MCF 10A (cell line): ENCODE measurements at regions not wholly inside any gene's neighbourhood (a gene's known extent, or its start where the extent isn't known, plus 50 kb on each side); places are given as distances from the start of the nearest gene placed in this dataset.

ENCODE experiments used
- BruUV-seq: library from RNA; stranded (reverse); fragments of 400-500 nt; replicated peaks from 2 replicates; lab custom pipeline; 2021; lab: Mats Ljungman, UMichigan
- CTCF ChIA-PET: fragments of 300-600 bp; sonication (Branson Sonifier 250); formaldehyde crosslinking; extraction: SDS; loops from one replicate; lab custom pipeline; 2021; ENCODE audit warnings: antibody characterized with exemption, inconsistent platforms; lab: Yijun Ruan, JAX
- POLR2A ChIA-PET: fragments of 300-600, 350-650 bp; sonication (Branson Sonifier 250); formaldehyde crosslinking; extraction: SDS; loops from one replicate; lab custom pipeline; 2020; ENCODE audit warnings: antibody characterized with exemption, inconsistent platforms; lab: Yijun Ruan, JAX
- DNase-seq: peaks from one replicate; pipeline ENCODE4 v3.0.0-alpha.2; 2018; ENCODE audit not compliant: unreplicated experiment
- H3K27ac Mint-ChIP-seq: one replicate; pipeline ENCODE4 v1.8.0; 2022; ENCODE audit warnings: mild to moderate bottlenecking, low read depth, mixed read lengths; ENCODE audit not compliant: unreplicated experiment
- H3K27me3 Mint-ChIP-seq: one replicate; pipeline ENCODE4 v1.8.0; 2022; ENCODE audit warnings: mixed read lengths; ENCODE audit not compliant: insufficient read depth, unreplicated experiment
- H3K36me3 Mint-ChIP-seq: one replicate; pipeline ENCODE4 v1.8.0; 2022; ENCODE audit warnings: mild to moderate bottlenecking, moderate library complexity, mixed read lengths; ENCODE audit not compliant: insufficient read depth, unreplicated experiment
- H3K4me1 Mint-ChIP-seq: one replicate; pipeline ENCODE4 v1.8.0; 2022; ENCODE audit warnings: mixed read lengths; ENCODE audit not compliant: insufficient read depth, unreplicated experiment
- H3K4me3 Mint-ChIP-seq: one replicate; pipeline ENCODE4 v1.8.0; 2022; ENCODE audit warnings: mild to moderate bottlenecking, moderate library complexity, mixed read lengths; ENCODE audit not compliant: unreplicated experiment
- H3K9me3 Mint-ChIP-seq: one replicate; pipeline ENCODE4 v1.8.0; 2022; ENCODE audit warnings: mixed read lengths; ENCODE audit not compliant: unreplicated experiment
- CTCF ChIP-seq: fragments of 200-600 bp; IDR thresholded peaks from one replicate; pipeline ENCODE4 v1.8.0; 2022; ENCODE audit warnings: antibody characterized with exemption, mild to moderate bottlenecking; ENCODE audit not compliant: unreplicated experiment
- intact Hi-C: fragments of 100-400 bp; cut with micrococcal nuclease; formaldehyde crosslinking; loops from 2 replicates; pipeline ENCODE4 v1.14.1; 2022

- Mint-ChIP-seq H3K27ac (no peak overlapping the region), H3K4me3 (no peak overlapping the region), H3K27me3 (peaks cover 26% of the 10 kb centered on the region), H3K4me1 (no peaks in the 10 kb centered on the region), H3K9me3 (no peaks in the 10 kb centered on the region), H3K36me3 (no peaks in the 10 kb centered on the region)
- intact Hi-C loops = no loop called here
- no TSS peak for BruUV-seq
- CTCF ChIA-PET = interaction anchor here (0.5 kb wide), 1 partner anchor 32 kb away, joined by 5 read pairs; no protein-coding TSS in a partner anchor
- DNase-seq = no peak
- TF ChIP-seq CTCF = no peak
- POLR2A ChIA-PET = interaction anchor here (1.2 kb wide), 1 partner anchor 18 kb away, joined by 3 read pairs; no protein-coding TSS in a partner anchor
Observed at GRCh38 chr3:76969471-76969870, 70.4 kb upstream of the ROBO2 start.

DNA sequence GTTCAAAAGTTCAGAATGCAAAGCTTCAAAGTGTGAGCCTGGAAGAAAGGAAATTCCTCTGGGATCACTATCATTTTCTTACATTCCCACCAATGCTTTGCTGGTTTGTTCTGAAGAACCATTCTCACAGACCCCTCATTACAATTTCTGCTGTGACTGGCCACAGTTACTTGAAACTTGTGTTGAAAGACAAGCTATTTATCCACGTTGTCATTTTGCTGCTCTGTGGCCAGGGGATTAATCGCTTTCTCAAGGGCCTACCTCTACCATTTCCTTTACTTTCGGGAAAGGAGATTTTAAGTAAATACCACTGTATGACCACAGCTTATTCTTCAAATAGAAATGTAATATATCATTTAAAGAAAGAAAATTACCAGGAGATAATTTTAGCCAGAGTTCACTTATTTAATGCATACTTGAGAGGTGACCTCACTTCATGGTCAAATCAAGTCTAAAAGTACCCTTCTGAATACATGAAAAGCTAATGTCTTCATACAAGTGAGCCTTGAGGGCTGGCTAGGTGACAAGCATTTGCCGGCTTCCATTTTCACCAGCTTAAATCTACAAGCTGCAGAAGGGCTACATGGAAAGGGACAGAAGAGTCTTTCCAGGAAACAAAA, 69.8 kb upstream of the ROBO2 start:
- ChIA-PET POLR2A (no interaction called here), CTCF (interaction anchor here (0.8 kb wide), 1 partner anchor 38 kb away, joined by 5 read pairs; no protein-coding TSS in a partner anchor)
- intact Hi-C loops = no loop called here
- Mint-ChIP-seq H3K9me3 (no peaks in the 10 kb centered on the region), H3K4me3 (no peak overlapping the region), H3K27me3 (peaks cover 25% of the 10 kb centered on the region), H3K4me1 (no peaks in the 10 kb centered on the region), H3K36me3 (no peaks in the 10 kb centered on the region), H3K27ac (no peak overlapping the region)
- DNase-seq = no peak
- no peak for TF ChIP-seq CTCF
- BruUV-seq = no TSS peak

GRCh38 chr3:76972624-76973296, 67.1 kb upstream of the ROBO2 start:
- Mint-ChIP-seq H3K27me3 (peaks cover 18% of the 10 kb centered on the region), H3K27ac (no peak overlapping the region), H3K36me3 (no peaks in the 10 kb centered on the region), H3K9me3 (no peaks in the 10 kb centered on the region), H3K4me3 (no peak overlapping the region), H3K4me1 (no peaks in the 10 kb centered on the region)
- ChIA-PET POLR2A (interaction anchor here (0.6 kb wide), 1 partner anchor 33 kb away, joined by 3 read pairs; no protein-coding TSS in a partner anchor), CTCF (interaction anchor here (0.7 to 1.7 kb wide), 2 partner anchors 11 to 14 kb away, joined by 3 to 6 read pairs; no protein-coding TSS in a partner anchor)
- intact Hi-C loops = no loop called here
- no peak for TF ChIP-seq CTCF
- DNase-seq = no peak
- BruUV-seq = no TSS peak

DNA sequence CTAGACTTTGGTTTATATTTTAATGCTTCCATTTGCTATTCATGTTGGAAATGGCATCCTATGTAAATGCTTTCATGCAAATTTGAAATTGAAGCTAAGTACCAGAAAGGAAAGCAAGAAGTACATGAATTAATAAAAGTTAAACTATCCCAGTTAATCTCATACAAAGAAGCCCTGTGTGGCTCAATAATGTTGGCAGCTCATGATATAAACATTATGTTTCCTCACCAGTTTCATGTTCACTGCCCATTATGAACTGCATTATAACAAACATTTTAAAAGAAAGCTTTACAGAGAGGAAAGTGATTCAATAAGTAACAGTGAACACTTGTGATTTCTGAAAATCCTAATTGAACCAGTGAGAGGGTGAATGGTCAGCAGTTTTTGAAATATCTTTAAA, 62.9 kb upstream of the ROBO2 start:
- no peaks in the 10 kb centered on the region for H3K9me3 Mint-ChIP-seq
- H3K36me3 Mint-ChIP-seq = no peaks in the 10 kb centered on the region
- POLR2A ChIA-PET = interaction anchor here (0.6 kb wide), 1 partner anchor 396 kb away, joined by 4 read pairs; no protein-coding TSS in a partner anchor
- BruUV-seq = no TSS peak
- no peaks in the 10 kb centered on the region for H3K4me1 Mint-ChIP-seq
- no peak overlapping the region for H3K4me3 Mint-ChIP-seq
- CTCF ChIA-PET = no interaction called here
- no peak for DNase-seq
- intact Hi-C loops = no loop called here
- no peak for TF ChIP-seq CTCF
- peaks cover 50% of the 10 kb centered on the region for H3K27me3 Mint-ChIP-seq
- no peak overlapping the region for H3K27ac Mint-ChIP-seq
